HG02798 (cell line): ENCODE measurements at regions not wholly inside any gene's neighbourhood (a gene's known extent, or its start where the extent isn't known, plus 50 kb on each side); places are given as distances from the start of the nearest gene placed in this dataset.

Experiments
- ATAC-seq: cut with Tn5 transposase; IDR thresholded peaks from one replicate; pipeline ENCODE4 v1.9.1; 2021; ENCODE audit warnings: mild to moderate bottlenecking; ENCODE audit not compliant: unreplicated experiment, poor library complexity

DNA sequence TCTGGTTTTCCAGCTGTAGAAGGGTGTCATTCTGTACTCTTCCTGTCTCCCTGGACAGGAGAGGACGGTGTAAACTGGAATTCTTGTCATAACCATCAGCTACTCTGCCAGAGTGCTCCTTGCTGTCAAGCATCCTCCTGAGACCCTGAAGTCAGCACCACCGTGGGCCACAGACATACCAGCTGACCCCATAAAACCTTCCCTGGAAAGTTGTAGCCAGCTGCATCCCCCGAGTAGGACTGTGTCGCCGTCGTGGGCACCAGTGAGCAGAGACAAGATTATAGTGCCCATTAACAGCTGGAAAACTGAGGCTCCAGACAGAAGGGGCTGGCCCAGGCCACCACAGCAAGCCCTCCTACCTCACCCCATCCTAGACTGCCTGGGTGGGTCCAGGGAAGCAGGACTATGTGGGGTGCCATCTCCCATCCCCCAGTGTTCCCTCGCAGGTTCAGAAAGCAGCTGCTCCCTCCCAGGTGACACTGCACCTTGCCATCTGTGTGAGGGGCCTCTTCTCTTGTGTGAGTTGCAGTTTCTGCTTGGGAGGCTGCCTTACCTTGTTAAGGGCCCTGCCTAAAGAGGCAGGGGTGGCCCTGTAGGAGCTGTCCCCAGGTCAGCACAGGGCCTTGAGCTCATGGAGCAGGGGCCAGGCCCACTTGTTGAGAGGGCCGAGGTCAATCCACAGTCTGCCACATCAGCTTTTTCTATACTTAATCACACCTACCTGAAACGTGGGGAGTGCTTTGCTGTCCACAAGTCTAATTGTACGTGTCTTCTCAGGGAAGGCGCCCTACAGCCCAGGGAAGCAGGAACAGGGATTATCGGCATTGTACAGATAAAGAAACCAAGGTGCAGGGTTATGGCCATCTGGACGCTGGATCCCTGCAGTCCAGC lies 191.9 kb upstream of the LINGO1 start:
- no peak for ATAC-seq

DNA sequence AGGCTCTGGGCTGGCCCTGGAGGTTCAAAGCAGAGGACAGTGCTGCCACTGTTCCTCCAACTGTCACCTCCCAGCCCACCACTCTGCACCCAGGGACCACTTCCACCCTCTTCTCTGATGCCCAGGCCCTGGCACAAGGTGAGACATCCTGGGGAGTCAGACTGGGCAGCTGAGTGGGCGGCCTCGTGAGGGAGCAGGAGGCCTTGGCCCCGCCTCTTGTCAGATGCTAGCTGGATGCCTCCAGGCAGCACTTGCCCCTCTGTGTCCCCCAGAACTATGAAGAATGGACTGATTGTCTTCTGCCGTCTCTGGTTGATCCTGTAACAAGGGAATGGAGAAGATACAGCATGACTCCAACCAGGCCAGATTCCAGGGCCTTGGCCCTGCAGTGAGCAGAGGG lies 191.0 kb upstream of the LINGO1 start:
- no peak for ATAC-seq

- ATAC-seq, result no peak
Measured at GRCh38 chr15:77822631-77823230, 190.0 kb upstream of the LINGO1 start.

DNA sequence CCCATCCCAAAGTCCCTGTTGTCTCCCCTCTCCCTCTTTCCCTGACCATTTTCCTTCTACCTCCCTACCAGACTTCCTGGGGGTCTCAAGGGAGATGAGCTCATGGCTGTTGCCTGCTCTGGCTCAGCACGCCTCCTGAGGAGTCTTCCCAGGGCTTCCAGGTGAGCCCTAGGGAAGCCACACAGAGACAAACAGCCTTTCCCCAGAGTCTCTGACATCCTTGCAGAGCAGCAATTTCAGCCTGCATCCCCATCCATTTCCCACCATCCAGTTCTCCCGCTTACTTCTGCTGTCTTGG lies 189.2 kb upstream of the LINGO1 start:
- ATAC-seq, result no peak

GRCh38 chr15:77821188-77821958 lies 188.7 kb upstream of the LINGO1 start:
- ATAC-seq, result peak; percentile 42

DNA sequence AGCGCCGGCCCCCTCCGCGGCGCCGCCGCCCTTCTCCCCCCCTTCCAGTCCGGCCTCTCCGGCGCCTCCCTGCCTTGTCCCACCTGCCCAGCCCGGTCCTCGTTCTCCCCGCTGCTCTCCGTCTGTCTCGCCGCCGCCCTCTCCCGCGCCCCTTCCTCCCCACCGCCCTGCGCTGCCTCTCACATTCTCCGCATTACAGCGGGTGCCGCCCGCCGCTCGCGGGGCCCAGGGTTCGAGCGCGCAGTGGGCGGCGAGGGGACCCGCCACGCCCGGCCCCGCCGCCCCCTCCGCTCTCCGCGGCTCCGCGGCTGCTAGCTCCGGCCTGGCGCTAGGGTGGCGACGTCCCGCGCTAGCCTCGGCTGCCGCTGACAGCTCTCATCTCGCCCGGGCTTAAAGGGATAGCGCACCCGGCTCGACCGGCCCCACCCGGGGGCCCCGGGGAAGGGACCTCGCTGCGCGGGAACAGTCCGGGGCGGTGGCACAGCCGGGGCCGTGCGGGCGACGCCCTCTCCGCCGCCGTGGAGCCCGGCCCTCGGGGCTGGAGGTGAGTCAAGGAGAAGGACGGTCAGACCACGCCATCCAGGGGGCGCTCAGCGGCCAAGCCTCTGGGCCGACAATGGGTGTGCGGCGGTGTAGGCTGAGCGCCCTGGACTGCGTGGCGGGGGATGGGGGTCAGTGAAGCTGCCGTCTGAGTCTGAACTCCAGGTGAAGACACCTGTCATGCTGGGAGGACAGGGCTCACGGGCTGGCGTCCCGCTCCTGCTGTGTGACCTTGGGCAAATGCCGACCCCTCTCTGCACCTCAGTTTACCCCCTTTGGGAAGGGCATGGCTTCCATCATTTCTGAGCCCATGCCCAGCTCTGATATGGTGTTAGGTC lies 187.4 kb upstream of the LINGO1 start:
- ATAC-seq, result no peak

GRCh38 chr15:77819048-77819850 lies 186.5 kb upstream of the LINGO1 start:
- ATAC-seq, result no peak

DNA sequence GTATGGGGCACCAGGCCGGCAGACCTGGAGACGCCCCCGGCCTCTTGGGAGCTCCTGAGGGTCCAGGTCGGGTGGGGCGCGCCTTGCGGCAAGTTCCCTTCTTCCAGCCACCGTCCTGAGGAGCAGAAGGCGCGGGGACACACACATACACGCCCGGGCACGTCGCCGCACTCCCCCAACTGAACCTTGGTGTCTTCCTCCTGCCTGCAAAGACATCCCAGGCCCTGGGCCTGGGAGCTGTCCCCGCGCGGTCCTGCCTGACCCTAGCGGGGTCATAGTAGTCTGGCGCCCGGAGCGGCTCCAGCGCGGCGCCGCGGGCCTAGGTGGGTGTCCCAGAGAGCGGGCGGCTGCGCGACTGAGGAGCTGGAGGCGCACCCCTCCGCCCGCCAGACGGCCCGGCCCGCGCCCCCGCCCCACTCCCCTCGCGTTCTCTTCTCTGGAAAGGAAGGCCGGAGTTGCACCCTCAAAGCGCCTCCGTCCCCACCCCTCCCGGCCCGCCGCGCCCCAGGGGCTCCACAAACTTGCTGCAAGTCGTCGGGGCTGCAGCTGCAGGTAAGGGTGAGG lies 185.9 kb upstream of the LINGO1 start:
- no peak for ATAC-seq

DNA sequence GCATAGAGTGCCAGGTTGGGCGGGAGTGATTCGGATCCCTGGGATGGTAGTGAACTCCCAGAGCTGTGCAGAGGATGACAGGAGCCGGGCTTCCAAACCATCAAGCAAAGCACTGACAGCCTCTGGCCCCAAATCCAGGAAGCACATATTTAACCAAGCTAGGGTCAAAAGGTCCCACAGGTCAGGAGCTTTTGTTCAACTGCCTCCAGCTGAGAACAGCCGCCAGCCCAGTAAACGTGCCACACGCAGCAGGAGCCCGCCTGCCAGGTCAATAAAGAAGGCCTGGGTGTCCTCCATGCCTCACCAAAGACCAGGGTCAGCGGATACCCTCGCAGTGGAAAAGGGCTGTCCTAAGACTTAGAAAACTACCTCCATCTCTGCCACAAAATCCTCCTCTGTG lies 184.7 kb upstream of the LINGO1 start:
- ATAC-seq, result no peak

DNA sequence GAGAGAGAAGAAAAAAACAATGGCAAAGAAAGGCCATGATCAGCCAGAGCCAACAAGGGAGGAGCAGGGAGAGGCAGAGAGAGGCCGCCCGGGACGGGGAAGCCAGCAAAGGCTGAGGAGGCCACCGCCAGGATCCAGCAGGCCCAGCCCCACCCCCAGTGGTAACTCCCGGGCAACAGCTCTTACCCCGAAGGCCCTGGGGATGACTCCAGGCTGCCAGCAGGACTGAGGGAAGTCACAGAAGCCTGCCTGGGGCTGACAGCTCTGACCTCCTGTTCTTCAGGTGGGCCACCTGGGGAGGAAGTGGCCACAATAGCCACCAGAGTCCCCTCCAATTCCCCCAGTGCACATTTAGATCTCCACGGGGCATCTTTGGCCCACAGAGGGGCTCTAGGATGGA lies 184.3 kb upstream of the LINGO1 start:
- ATAC-seq, result no peak

DNA sequence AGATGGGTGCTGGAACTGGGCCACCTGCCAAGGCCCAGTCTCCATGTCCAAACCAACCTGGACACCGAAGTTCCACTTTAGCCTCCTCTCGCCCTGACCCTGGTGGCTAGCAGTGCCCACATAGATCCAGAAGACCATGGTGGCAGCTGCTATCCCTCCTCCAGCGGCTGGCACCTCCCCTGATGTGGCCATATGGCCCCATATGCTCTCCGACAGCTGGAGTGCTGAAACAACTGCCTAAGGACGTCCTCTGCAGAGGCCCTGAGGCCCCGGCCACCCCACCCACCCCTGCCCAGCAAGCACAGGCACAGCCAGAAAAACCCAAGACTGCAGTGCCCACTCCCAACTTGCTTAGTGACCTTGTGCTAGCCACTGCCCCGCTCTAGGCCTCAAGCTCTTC lies 182.3 kb upstream of the LINGO1 start:
- no peak for ATAC-seq

- no peak for ATAC-seq
Measured at GRCh38 chr15:77812664-77813063, 180.0 kb upstream of the LINGO1 start.

- no peak for ATAC-seq
Measured at GRCh38 chr15:77811270-77811669, 178.6 kb upstream of the LINGO1 start.

DNA sequence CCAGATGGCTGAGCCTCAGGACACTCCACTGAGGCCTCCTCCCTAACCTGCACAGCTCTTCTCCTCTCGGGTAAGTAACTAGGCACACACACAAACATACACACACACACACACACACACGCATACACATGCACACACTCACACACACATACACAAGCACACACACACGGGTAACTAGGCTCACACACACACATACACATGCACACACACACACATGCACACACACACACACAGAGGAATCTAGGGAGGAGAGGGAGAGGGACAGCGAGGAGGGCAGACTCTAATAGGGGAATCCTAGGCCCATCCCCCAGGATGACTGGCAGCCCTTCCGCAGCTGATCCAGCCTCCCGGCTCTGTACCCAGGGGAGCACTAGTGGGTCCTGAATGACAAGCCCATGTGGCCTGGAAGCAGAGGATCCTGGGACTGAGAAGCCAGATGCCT lies 177.4 kb upstream of the LINGO1 start:
- no peak for ATAC-seq

GRCh38 chr15:77808581-77809177 lies 176.0 kb upstream of the LINGO1 start:
- ATAC-seq, result no peak

GRCh38 chr15:77808075-77808474 lies 175.4 kb upstream of the LINGO1 start:
- no peak for ATAC-seq

GRCh38 chr15:77807611-77808010 lies 174.9 kb upstream of the LINGO1 start:
- no peak for ATAC-seq

- ATAC-seq, result no peak
Measured at GRCh38 chr15:77807115-77807514, 174.4 kb upstream of the LINGO1 start.

GRCh38 chr15:77804210-77804609 lies 171.5 kb upstream of the LINGO1 start:
- no peak for ATAC-seq
